GM23338 (cell line): ENCODE measurements at regions not wholly inside any gene's neighbourhood (a gene's known extent, or its start where the extent isn't known, plus 50 kb on each side); places are given as distances from the start of the nearest gene placed in this dataset.

Experiments used
- ATAC-seq: fragments of 200-7000 bp; cut with Tn5 transposase; 3 replicates; pipeline ENCODE4 v1.9.1; 2020
- DNase-seq: peaks from one replicate; pipeline ENCODE4 v3.0.0-alpha.2; 2015; ENCODE audit warnings: low spot score
- H2AFZ ChIP-seq: fragments of 200-600 bp; sonication (generic); 2 replicates; pipeline ENCODE4 v1.8.0; 2016; ENCODE audit warnings: antibody characterized with exemption, mild to moderate bottlenecking, moderate library complexity
- H3F3A ChIP-seq: fragments of 200-600 bp; sonication (generic); replicated peaks from 2 replicates; pipeline ENCODE4 v1.8.0; 2017; ENCODE audit warnings: antibody characterized with exemption, mixed run types, low read depth
- H3K27ac ChIP-seq: fragments of 200-600 bp; sonication (generic); 2 replicates; pipeline ENCODE4 v1.6.1; 2016; ENCODE audit warnings: low read depth
- H3K27me3 ChIP-seq: fragments of 200-600 bp; sonication (generic); 2 replicates; pipeline ENCODE4 v1.8.0; 2016; ENCODE audit warnings: mild to moderate bottlenecking, mixed run types, moderate library complexity; ENCODE audit not compliant: insufficient read depth
- H3K36me3 ChIP-seq: fragments of 200-600 bp; sonication (generic); 2 replicates; pipeline ENCODE4 v1.8.0; 2016; ENCODE audit warnings: mild to moderate bottlenecking; ENCODE audit not compliant: insufficient read depth
- H3K4me1 ChIP-seq: fragments of 200-600 bp; sonication (generic); 2 replicates; pipeline ENCODE4 v1.8.0; 2016; ENCODE audit warnings: mild to moderate bottlenecking, moderate library complexity; ENCODE audit not compliant: insufficient read depth
- H3K4me2 ChIP-seq: fragments of 200-600 bp; sonication (generic); 2 replicates; pipeline ENCODE4 v1.7.1; 2017; ENCODE audit warnings: mixed run types
- H3K4me3 ChIP-seq: fragments of 200-600 bp; sonication (generic); 2 replicates; pipeline ENCODE4 v1.6.1; 2016; ENCODE audit warnings: mixed run types
- H3K79me2 ChIP-seq: fragments of 200-600 bp; sonication (generic); replicated peaks from 2 replicates; pipeline ENCODE4 v1.8.0; 2017; ENCODE audit warnings: mild to moderate bottlenecking; ENCODE audit not compliant: insufficient read depth
- H3K9me2 ChIP-seq: fragments of 200-600 bp; sonication (generic); 2 replicates; pipeline ENCODE4 v1.8.0; 2017; ENCODE audit not compliant: insufficient read depth
- H4K20me1 ChIP-seq: fragments of 200-600 bp; sonication (generic); replicated peaks from 2 replicates; pipeline ENCODE4 v1.8.0; 2017; ENCODE audit warnings: mild to moderate bottlenecking; ENCODE audit not compliant: insufficient read depth
- H3K27ac Mint-ChIP-seq: 2 replicates; pipeline ENCODE4 v1.8.0; 2020; ENCODE audit warnings: inconsistent platforms, mild to moderate bottlenecking, moderate library complexity, mixed read lengths
- H3K27me3 Mint-ChIP-seq: 3 replicates; pipeline ENCODE4 v1.8.0; 2022; ENCODE audit warnings: low read depth, mild to moderate bottlenecking, moderate library complexity, mixed read lengths, inconsistent platforms; ENCODE audit not compliant: insufficient read depth, poor library complexity
- H3K36me3 Mint-ChIP-seq: 3 replicates; pipeline ENCODE4 v1.8.0; 2021; ENCODE audit warnings: low read depth, mild to moderate bottlenecking, inconsistent platforms, moderate library complexity, mixed read lengths
- H3K4me1 Mint-ChIP-seq: 3 replicates; pipeline ENCODE4 v1.8.0; 2020; ENCODE audit warnings: mild to moderate bottlenecking, inconsistent platforms, mixed read lengths
- H3K4me3 Mint-ChIP-seq: 3 replicates; pipeline ENCODE4 v1.8.0; 2021; ENCODE audit warnings: moderate library complexity, mild to moderate bottlenecking, inconsistent platforms, mixed read lengths
- H3K9me3 Mint-ChIP-seq: 3 replicates; pipeline ENCODE4 v1.8.0; 2020; ENCODE audit warnings: moderate library complexity, mild to moderate bottlenecking, inconsistent platforms, mixed read lengths
- CREB1 ChIP-seq: fragments of 250-450 bp; sonication (Bioruptor Pico); IDR thresholded peaks from 2 replicates; pipeline ENCODE4 v1.5.0; 2020; ENCODE audit warnings: low read depth, mild to moderate bottlenecking, moderate library complexity
- CTCF ChIP-seq, 2 experiments: fragments of 200-600 bp in 1 of 2; sonication (generic) in 1 of 2; conservative IDR thresholded peaks; 2 replicates each; pipeline versions ENCODE4 v1.5.1 to v1.6.1; 2016 to 2017; ENCODE audit warnings: antibody characterized with exemption in 2 of 2, low read depth in 2 of 2, mild to moderate bottlenecking in 2 of 2, moderate library complexity in 1 of 2
- EZH2 ChIP-seq: fragments of 200-600 bp; sonication (generic); IDR thresholded peaks from one replicate; pipeline ENCODE4 v1.8.0; 2017; ENCODE audit warnings: antibody characterized with exemption, mild to moderate bottlenecking, low read depth; ENCODE audit not compliant: unreplicated experiment
- EZH2phosphoT487 ChIP-seq: fragments of 200-600 bp; sonication (generic); IDR thresholded peaks from one replicate; pipeline ENCODE4 v1.8.1; 2018; ENCODE audit warnings: antibody characterized with exemption; ENCODE audit not compliant: unreplicated experiment
- JUNB ChIP-seq: IDR thresholded peaks from one replicate; pipeline ENCODE4 v1.6.1; 2016; ENCODE audit warnings: antibody characterized with exemption; ENCODE audit not compliant: unreplicated experiment
- NANOG ChIP-seq: IDR thresholded peaks from 2 replicates; pipeline ENCODE4 v1.6.1; 2016; ENCODE audit warnings: antibody characterized with exemption, borderline replicate concordance
- REST ChIP-seq: IDR thresholded peaks from one replicate; pipeline ENCODE4 v1.6.1; 2018; ENCODE audit warnings: antibody characterized with exemption; ENCODE audit not compliant: unreplicated experiment
- STAT1 ChIP-seq: IDR thresholded peaks from one replicate; pipeline ENCODE4 v1.6.1; 2016; ENCODE audit warnings: antibody characterized with exemption; ENCODE audit not compliant: unreplicated experiment
- ZNF114 ChIP-seq: fragments of 250-450 bp; sonication (Bioruptor Pico); IDR thresholded peaks from 2 replicates; pipeline ENCODE4 v1.5.0; 2020; ENCODE audit warnings: mild to moderate bottlenecking, moderate library complexity
- ZNF462 ChIP-seq: fragments of 250-450 bp; sonication (Bioruptor Pico); IDR thresholded peaks from 2 replicates; pipeline ENCODE4 v1.5.0; 2020; ENCODE audit warnings: mild to moderate bottlenecking, moderate library complexity

GRCh38 chr12:116436561-116437249 is 122.5 kb upstream of the MAP1LC3B2 start (continued):
- no peak for TF ChIP-seq CTCF (conservative IDR thresholded peaks at IDR 0.05; ENCODE audit: low read depth in 2 of 2)
- TF ChIP-seq NANOG: no peak
- TF ChIP-seq ZNF114 (CRISPR knock-in tag): no peak
- TF ChIP-seq ZNF462: no peak
- TF ChIP-seq EZH2: no peak

GRCh38 chr12:116441292-116441691 is 117.9 kb upstream of the MAP1LC3B2 start:
- Histone ChIP-seq H3K4me3 (no peak overlapping the region), H3F3A (no peaks in the 10 kb centered on the region), H3K4me2 (no peak overlapping the region), H4K20me1 (no peaks in the 10 kb centered on the region), H3K9me2 (no peaks in the 10 kb centered on the region), H3K4me1 (no peaks in the 10 kb centered on the region), H2AFZ (no peak overlapping the region), H3K79me2 (no peaks in the 10 kb centered on the region), H3K27me3 (no peaks in the 10 kb centered on the region), H3K36me3 (no peaks in the 10 kb centered on the region), H3K27ac (no peak overlapping the region)
- no peak for DNase-seq
- Mint-ChIP-seq H3K27me3 (peaks cover 12% of the 10 kb centered on the region), H3K27ac (no peak overlapping the region), H3K36me3 (no peaks in the 10 kb centered on the region), H3K9me3 (no peaks in the 10 kb centered on the region), H3K4me3 (no peak overlapping the region), H3K4me1 (peaks cover 8% of the 10 kb centered on the region)
- ATAC-seq: no peak
- TF ChIP-seq CREB1 (CRISPR knock-in tag) (no peak), NANOG (no peak), EZH2 (no peak), ZNF114 (CRISPR knock-in tag) (no peak), JUNB (no peak), STAT1 (no peak), CTCF (conservative IDR thresholded peaks at IDR 0.05; ENCODE audit: low read depth in 2 of 2) (no peak), EZH2phosphoT487 (no peak), REST (no peak)
